Activated CD4-positive, CD25-positive, alpha-beta regulatory T cell treated with anti-CD3 and anti-CD28 coated beads, Interleukin-2, amount 50 U/mL, for 72 hours (primary cell): ENCODE measurements at regions not wholly inside any gene's neighbourhood (a gene's known extent, or its start where the extent isn't known, plus 50 kb on each side); places are given as distances from the start of the nearest gene placed in this dataset.
"Not testable (repeated sequence)": the region's sequence is repeated elsewhere in the genome, so short reads cannot be mapped to it uniquely, and the experiment has no call there.

Experiments
- DNase-seq: peaks from one replicate; pipeline ENCODE4 v3.0.0; 2021

DNA sequence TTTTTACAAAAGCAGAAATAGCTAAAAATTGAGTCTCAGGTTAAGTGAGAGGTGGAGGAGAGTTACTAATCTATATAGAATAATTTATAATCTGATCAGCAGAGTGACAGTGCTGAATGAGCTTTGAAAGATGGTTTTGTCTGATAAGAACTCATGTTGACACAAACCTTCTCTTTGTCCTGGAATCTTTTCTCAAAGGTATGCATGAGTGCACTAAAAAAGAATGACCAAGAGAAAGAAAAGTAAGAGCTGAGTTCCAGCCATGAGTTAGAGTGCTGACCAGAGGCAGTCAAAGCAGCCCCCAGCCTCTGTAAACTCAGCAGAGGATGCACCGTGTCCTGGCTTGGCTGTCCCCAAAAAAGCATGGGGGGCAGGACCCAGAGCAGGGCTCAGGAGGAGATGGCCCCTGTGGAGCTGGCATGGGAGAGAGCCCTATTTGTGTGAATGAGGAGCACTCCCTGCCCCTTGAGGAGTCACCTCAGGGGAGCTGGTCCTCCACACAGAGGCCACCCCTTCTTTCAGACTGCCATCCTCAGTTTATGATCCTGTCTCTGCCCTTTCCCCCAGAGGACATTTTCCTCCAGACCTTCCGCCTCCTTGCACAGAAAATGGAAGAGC is 129.8 kb downstream of the SEC23A start:
- no peak for DNase-seq

DNA sequence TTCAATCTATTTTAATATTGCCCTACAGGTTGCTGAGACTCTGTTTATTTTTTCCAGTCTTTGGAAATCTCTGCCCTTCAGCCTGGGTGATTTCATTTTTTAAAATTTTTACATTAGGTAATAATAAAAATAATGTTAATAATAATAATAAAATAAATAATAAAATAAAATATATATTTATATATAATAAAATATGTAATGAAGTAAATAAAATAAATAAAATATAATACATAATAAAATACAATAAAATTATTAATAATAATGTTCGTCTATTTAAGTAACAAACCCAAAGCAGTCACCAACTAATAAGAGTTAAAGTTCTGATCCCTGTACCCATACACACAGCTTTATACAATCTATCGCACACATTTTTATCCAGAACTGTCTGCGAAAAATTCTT is 130.5 kb downstream of the SEC23A start:
- DNase-seq = no peak

DNA sequence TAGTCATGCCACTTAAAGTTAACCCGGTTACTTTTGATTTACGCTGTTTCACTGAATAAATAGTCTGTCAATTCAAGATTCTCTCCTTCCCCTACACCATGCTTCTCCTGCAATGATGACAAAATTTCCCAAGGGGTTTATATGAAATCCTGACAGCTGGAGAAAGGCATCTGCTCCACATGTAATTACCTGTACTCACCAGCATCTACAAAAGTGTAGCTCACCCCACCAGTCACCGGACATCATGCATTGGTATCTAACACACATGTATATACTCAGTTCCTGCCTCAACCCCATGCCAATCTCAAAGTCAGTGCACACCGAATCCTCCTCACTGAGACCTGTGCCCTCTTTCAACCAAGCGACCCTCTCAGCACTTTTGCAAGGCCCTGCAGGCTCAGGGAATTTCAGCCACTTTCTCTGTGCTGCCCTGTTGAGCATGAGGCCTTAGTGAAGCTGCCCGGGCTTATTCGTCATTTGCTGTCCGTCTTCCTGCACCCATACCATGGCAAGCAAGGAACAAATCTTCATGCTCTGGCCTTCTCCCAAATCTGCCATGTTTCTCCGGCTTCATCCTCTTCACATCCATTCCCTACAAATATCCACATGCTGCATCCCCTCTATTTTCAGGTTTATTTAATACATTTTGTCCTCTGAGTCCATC is 131.6 kb downstream of the SEC23A start:
- no peak for DNase-seq

DNA sequence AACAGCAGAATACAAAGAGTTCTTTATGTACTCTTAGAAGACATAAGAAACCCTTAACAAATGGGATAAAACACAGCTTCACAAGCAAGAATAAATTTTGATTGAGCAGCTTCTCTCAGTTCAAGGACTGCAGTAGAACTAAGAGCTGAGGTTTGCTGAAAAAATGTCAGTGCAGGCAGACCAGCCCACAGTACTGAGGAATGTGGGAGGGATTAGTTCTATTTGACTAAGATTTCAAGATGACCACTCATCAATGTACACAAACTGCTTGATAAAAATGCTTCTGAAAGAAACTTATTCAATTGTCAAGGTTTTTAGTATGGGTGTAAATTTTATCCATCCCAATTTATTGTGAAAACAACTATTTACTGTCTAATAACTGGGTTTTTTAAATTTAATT is 138.4 kb downstream of the SEC23A start:
- DNase-seq = no peak

DNA sequence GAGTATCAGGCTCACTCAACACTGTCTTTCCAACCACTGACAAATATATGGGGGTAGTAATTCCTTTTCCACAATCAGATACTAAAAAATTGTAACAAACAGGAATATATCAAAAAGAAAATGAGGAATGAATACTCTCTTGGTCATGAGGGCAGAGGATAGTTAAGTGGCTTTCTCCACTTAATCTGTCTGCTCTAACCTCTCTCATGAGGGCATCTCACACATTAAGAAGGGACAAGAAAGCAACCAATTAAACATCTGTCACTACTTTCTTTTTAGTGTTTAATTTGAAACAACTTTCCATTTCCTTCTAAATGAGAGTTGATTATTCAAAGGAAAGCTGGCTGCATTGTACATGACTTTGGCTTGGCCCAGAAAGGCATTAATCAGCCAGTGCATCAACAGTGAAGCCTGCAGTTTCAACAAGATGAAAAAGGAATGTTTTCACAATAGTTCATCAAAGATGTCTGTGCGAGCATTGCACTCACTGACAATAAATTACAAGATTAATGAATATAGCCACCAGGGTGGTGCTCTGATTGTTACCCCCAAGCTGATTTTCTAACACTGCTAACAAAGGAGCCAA is 142.0 kb downstream of the SEC23A start:
- DNase-seq = no peak

DNA sequence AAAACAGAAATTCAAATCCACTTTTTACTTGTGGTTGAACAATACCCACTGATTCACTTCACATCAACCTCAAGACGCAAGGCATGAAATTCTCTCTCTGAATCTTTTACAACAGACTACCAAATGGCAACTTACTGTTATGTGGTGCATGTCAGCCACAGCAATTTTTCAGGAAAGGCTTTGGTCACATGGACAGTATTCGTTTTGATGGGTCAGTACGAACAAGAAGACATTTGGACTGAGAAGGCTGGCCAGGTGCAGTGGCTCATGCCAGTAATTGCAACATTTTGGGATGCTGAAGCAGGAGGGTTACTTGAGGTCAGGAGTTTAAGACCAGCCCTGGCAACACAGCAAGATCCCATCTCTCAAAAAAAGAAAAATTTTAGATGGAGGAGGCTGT is 144.0 kb downstream of the SEC23A start:
- DNase-seq = no peak

DNA sequence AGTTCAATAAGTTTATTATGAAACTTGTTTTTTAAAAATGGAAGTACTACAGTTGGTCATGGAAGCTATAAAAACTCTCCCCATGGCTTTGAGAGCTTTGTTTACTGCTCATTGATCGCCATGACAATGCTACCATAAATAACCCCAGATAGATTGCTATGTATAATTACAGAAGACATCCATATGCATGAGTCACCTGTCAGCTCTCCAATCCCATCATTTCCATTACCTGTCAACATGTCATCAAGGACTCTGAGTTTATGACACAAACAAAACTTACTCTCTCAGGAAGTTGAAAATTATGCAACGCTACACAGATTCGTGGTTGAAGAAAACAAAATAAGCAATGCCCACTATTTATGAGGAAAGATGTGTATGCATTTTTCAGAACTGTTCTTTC is 144.4 kb downstream of the SEC23A start:
- no peak for DNase-seq

DNA sequence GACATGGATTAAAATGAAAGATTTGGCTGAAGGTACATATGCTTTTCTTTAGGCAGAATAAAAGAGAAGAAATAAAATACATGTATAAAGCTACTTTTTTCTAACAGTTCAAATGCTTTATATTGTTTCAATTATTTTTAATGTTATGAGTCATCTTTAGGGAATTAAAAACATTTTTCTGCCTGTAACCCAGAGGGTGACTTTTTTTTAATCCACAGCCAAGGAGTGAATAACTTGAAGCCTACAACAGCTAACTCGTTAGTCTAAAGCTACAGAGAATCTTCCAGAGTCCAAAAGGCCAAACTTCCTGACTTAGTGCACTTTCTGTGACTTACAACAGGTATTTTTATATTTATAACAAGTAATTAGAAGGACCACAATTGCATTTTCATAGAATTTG is 151.6 kb downstream of the SEC23A start:
- no peak for DNase-seq

DNA sequence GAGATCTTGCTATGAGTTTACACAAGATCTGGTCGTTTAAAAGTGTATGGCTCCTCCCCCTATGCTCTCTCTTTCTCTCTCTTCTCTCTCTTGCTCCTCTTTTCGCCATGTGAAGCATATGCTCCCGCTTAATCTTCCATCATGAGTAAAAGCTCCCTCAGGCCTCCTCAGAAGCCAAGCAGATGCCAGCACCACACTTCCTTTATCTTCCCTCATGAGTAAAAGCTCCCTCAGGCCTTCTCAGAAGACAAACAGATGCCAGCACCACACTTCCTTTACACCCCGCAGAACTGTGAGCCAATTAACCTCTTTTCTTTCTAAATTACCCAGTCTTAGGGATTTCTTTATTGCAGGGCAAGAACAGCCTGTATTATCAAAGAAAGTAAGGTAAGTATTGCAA is 152.4 kb downstream of the SEC23A start:
- no peak for DNase-seq

DNA sequence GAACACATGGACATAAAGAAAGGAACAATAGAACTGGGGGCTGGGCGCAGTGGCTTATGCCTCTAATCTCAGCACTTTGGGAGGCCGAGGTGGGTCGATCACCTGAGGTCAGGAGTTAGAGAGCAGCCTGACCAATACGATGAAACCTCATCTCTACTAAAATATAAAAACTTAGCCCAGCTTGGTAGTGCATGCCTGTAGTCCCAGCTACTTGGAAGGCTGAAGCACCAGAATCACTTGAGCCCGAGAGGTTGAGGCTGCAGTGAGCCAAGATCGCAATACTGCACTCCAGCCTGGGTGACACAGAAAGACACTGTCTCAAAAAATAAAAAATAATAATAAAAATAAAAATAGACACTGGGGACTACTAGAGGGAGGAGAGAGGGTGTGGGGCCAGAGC is 154.5 kb downstream of the SEC23A start:
- no peak for DNase-seq

DNA sequence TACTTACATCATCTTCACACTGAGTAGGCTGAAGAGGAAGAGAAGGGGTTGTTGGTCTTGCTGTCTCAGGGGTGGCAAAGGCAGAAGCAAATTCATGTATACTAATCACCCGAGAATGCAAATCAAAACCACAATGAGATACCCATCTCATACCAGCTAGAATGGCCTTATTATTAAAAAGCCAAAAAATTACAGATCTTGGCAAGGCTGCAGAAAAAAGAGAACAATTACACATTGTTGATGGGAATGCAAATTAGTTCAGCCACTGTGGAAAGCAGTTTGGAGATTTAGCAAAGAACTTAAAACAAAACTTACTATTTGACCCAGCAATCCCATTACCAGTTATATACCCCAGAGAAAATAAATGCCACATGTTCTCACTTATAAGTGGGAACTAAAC is 154.9 kb downstream of the SEC23A start:
- no peak for DNase-seq

DNA sequence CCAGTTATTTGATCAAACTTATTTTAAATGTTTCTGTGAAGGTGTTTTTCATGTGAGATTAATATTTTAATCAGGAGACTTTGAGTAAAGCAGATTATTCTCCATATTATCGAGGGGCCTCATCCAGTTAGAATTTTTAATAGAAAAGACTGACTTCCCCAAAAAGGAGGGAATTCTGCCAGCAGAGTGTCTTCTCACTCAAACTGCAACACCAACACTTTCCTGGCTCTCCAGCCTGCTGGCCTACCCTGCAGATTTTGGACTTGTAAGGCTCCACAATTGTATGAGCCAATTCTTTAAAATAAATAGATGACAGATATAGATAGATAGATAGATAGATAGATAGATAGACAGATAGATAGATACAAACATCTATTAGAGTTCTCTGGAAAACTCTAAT is 155.7 kb downstream of the SEC23A start:
- no peak for DNase-seq

DNA sequence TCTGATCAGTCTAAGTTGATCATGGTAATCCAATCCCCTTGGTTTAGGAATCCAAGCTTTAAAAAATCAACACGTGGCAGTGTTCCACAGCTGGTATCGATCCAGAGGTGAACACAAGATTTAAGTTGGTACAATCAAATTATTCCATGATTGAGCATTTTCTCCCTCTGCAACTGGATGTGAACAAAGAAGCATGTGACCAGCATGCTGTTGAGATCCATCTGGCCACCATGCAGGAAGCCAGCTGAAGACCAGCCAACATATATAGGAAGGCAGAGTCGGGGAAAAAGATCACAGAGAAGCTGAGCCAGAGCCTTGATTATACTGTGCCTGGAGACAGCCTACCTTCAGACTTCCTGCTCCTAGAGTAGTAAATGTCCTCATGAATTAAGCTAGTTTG is 158.3 kb downstream of the SEC23A start:
- no peak for DNase-seq

DNA sequence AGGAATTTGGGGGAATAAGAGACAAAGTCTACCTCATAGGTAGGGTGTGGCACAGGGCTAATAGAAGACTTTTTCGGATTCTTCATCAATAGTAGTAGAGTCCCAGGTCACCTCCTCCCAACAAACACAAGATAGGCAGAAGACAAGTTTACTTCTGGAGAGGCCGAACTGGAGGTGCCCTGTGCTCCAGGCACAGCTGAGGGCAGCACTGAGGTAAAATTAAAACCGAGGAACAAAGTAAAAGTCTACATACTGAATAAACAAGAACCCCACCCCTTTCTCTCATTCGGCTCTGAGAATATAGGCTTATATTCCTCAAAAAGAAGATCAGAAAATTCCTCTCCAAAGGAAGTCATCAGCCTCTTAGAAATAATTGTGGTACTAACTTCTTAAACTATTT is 161.5 kb downstream of the SEC23A start:
- no peak for DNase-seq

DNA sequence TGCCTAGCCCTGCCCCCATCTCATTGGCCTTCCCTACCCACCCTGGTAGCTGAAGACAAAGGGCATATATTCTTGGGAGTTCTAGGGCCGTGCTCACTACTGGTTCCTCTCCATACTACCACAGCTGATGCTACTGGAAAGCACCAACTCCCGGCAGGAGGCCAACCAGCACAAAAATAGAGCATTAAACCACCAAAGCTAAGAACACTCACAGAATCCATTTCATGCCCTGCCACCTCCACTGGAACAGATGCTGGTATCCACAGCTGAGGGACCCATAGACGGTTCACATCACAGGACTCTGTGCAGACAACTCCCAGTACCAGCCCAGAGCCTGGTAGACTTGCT is 170.4 kb downstream of the SEC23A start:
- DNase-seq = not testable (repeated sequence)

DNA sequence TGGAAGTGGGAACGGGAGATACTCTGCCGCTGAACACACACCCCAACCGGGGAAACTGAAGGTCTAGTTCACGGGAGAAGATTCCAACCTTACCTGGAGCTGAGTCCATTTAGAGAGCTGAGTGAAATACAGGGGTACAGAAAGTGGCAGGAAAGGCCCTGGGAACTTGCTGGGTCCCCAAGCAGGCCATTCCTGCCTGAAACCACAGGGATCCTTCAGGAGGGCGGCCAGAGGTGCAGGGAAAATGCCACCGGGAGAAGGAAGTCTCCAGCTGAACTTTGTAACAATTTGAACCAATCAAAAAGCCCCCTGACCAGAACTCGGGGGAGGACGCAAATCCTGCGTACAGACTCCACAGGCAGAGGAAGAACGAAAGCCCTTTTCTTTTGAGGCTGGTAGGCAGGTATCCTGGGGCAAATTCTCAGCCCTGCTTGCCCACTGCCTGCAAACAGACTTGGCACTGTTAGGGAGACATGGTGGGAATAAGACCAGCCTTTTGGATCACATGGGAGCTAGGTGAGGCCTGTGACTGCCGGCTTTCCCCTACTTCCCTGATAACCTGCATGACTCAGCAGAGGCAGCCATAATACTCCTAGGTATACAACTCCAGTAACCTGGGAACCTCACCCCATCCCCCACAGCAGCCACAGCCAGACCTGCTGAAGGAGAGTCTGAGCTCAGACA is 170.9 kb downstream of the SEC23A start:
- no peak for DNase-seq

DNA sequence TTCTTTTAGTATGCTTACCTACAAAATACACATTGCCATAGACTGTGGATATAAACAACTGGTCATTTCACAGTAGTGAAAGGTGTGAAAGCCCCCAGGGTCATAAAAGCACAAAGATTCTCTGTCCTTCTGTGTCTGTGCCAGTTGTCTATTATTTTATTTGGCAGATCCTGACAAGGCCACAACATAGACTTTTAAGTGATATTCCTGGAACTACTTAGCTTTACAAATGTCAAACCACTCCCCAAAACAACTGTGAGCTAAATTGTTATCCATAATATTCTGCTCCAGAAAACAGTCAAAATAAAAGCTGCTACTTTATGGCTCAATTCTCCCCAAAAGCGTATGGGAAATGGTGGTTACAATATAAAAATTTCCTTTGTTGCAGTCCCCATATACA is 172.1 kb downstream of the SEC23A start:
- no peak for DNase-seq

DNA sequence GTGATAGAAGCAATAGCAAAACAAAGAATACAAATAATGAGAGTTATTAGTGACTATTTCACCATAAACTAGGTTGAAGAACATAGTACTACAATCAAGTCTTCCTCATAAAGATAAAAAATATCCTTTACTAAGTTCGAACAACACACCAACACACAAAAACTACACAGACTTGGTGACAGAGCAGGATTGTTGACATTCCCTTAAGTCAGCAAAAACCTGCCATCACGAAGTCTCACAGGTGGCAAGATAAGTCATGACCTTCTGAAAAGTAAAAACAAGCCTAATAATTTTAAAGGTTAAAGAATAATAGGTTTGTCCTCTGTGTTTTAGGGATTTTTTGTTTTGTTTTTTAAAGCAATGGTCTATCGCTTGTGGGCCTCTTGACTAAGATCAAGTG is 173.0 kb downstream of the SEC23A start:
- no peak for DNase-seq

DNA sequence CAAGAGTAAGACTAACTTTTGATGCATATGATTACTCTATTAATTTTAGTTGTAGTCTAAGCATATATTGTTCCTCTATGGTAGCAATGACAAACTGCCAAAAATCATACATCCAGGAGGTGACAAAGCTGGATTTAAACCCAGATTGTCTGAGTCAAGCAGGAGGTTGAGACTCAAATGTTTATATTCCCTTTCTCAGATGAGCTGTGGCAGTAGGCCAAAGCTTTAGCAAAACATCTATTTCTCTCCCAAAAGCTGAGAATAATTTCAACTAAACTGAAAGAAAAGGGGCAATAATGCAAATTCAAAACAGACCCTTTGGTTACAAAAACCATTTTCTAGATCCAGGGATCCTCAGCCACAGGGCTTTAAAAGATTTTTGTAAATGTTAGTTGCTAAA is 173.6 kb downstream of the SEC23A start:
- no peak for DNase-seq

DNA sequence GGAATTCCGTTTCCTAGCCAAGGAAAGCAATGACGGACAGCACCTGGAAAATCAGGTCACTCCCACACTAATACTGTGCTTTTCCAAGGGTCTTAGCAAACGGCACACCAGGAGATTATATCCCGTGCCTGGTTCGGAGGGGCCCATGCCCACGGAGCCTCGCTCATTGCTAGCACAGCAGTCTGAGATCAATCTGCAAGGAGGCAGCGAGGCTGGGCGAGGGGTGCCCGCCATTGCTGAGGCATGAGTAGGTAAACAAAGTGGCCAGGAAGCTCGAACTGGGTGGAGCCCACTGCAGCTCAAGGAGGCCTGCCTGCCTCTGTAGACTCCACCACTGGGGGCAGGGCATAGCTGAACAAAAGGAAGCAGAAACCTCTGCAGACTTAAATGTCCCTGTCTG is 181.1 kb downstream of the SEC23A start:
- DNase-seq = not testable (repeated sequence)

DNA sequence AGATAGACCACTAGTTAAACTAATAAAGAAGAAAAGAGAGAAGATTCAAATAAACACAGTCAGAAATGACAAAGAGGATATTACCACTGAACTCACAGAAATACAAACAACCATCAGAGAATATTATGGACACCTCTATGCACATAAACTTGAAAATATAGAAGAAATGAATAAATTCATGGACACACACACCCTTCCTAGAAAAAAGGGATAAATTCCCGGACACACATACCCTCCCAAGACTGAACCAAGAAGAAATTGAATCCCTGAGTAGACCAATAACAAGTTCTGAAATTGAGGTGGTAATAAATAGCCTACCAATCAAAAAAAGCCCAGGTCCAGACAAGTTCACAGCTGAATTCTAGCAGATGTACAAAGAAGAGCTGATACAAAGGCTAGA is 187.9 kb downstream of the SEC23A start:
- DNase-seq = no peak

DNA sequence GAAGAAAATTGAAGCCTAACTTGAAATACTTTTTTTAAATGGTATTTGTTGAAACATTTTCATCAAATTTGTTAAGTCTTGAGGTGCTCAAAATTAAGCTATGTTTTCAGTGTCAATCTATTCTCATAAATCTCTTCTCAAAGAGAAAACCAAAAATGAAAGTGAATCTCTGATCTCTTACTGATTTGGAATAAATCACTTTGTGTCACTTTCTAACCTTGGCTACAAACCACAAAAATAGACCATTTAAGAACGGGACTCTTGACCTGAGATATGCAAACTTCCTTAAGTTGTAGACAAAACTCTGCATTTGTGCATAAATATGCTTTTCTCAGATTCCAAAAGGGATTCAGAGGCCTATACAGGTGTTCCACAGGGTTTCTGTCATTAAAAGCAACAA is 192.9 kb downstream of the SEC23A start:
- no peak for DNase-seq

DNA sequence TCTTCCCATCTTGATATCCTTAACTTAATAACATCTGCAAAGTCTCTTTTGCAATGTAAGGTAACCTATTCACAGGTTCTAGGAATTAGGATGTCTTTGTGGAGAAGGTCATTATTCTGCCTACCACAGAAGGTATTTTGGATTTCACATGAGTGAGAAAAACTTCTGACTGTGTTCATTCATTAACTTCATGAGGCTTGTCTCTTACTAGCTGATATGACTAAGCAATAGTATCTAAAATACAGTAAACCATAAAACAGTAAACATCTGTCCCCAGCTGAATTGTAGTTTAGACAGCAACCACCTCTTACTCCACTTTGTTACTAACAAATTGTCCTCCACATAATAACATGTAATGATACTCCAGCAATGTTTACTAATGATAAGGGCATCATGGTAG is 198.1 kb downstream of the SEC23A start:
- no peak for DNase-seq

DNA sequence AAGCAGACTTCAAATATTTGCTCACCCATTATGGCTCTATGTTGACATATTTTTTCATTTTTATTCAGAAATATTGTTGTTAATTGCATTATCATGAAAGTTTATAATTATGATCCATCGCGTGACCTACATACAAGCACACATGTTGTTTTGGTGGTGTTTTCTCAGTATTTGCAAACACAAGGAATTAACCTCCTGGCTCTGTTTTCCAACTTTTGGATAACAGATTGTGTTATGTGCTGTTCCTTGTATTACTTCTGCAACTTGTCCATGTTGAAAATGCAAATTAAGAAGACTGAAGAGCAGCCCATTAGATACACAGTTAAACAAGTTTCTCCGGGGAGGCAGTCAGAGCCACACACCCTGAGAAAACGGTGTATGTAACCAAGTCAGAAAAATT is 201.2 kb downstream of the SEC23A start:
- DNase-seq = no peak
